HEK293 (cell line): ENCODE measurements at regions not wholly inside any gene's neighbourhood (a gene's known extent, or its start where the extent isn't known, plus 50 kb on each side); places are given as distances from the start of the nearest gene placed in this dataset.

Experiments
- MYNN ChIP-seq: fragments of 450-650 bp; formaldehyde crosslinking; IDR thresholded peaks from 2 replicates; pipeline ENCODE4 v1.5.1; 2016; ENCODE audit warnings: missing biosample characterization, missing genetic modification characterization, borderline replicate concordance
- PRDM1 ChIP-seq: fragments of 450-650 bp; formaldehyde crosslinking; IDR thresholded peaks from 2 replicates; pipeline ENCODE4; 2016; ENCODE audit warnings: missing biosample characterization, missing genetic modification characterization
- SCRT2 ChIP-seq: fragments of 450-650 bp; formaldehyde crosslinking; IDR thresholded peaks from 2 replicates; pipeline ENCODE4 v1.5.1; 2016; ENCODE audit warnings: missing biosample characterization, missing genetic modification characterization
- TCF7L2 ChIP-seq: IDR thresholded peaks from 2 replicates; pipeline ENCODE4 v1.6.1; 2011; ENCODE audit warnings: low read depth, mild to moderate bottlenecking, inconsistent platforms, low read length, moderate library complexity, borderline replicate concordance
- YY2 ChIP-seq: fragments of 450-650 bp; formaldehyde crosslinking; IDR thresholded peaks from 2 replicates; pipeline ENCODE4 v1.5.1; 2016; ENCODE audit warnings: missing biosample characterization, missing genetic modification characterization
- ZNF184 ChIP-seq: fragments of 450-650 bp; IDR thresholded peaks from 2 replicates; pipeline ENCODE4 v1.5.1; 2018; ENCODE audit warnings: missing biosample characterization, mild to moderate bottlenecking, missing genetic modification characterization
- ZNF202 ChIP-seq: fragments of 450-650 bp; formaldehyde crosslinking; IDR thresholded peaks from 2 replicates; pipeline ENCODE4 v1.5.1; 2016; ENCODE audit warnings: missing biosample characterization, missing genetic modification characterization, borderline replicate concordance
- ZNF658 ChIP-seq: fragments of 450-650 bp; formaldehyde crosslinking; IDR thresholded peaks from 2 replicates; pipeline ENCODE4; 2016; ENCODE audit warnings: missing biosample characterization, missing genetic modification characterization
- ZNF670 ChIP-seq: fragments of 450-650 bp; formaldehyde crosslinking; IDR thresholded peaks from 2 replicates; pipeline ENCODE4 v1.5.1; 2016; ENCODE audit warnings: missing biosample characterization, missing genetic modification characterization, low read depth
- TF ChIP-seq, protein P1 (sequence below): fragments of 450-650 bp; formaldehyde crosslinking; IDR thresholded peaks from 2 replicates; pipeline ENCODE4 v1.5.1; 2016; ENCODE audit warnings: missing biosample characterization, missing genetic modification characterization
- TF ChIP-seq, protein P2 (sequence below): fragments of 450-650 bp; formaldehyde crosslinking; IDR thresholded peaks from 2 replicates; pipeline ENCODE4 v1.5.1; 2016; ENCODE audit warnings: missing biosample characterization, missing genetic modification characterization

DNA sequence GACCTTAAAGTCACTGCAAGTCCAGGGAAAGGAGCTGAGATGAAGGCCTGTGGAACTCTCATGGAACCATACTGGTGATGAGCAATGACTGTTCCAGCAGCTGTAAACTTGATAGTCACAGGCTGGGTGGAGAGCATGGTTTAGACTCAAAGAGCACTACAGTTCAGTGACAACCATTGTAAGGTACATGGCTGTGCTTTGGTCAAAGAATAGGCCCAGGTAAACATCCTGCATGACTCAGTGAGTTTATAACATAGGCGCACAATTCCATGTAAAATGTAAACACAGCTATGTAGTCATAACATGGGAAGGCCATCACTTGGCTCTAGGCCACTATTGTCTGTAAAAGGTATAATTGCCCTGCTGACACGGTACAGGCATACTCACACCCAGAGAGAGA lies 119.3 kb upstream of the FSCB start:
- TF ChIP-seq, protein P1, sequence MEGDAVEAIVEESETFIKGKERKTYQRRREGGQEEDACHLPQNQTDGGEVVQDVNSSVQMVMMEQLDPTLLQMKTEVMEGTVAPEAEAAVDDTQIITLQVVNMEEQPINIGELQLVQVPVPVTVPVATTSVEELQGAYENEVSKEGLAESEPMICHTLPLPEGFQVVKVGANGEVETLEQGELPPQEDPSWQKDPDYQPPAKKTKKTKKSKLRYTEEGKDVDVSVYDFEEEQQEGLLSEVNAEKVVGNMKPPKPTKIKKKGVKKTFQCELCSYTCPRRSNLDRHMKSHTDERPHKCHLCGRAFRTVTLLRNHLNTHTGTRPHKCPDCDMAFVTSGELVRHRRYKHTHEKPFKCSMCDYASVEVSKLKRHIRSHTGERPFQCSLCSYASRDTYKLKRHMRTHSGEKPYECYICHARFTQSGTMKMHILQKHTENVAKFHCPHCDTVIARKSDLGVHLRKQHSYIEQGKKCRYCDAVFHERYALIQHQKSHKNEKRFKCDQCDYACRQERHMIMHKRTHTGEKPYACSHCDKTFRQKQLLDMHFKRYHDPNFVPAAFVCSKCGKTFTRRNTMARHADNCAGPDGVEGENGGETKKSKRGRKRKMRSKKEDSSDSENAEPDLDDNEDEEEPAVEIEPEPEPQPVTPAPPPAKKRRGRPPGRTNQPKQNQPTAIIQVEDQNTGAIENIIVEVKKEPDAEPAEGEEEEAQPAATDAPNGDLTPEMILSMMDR (tag by site-specific recombination): no peak
- no peak for TF ChIP-seq YY2 (tag by site-specific recombination)
- no peak for TF ChIP-seq TCF7L2
- no peak for TF ChIP-seq ZNF202 (tag by site-specific recombination)
- no peak for TF ChIP-seq ZNF670 (tag by site-specific recombination)
- no peak for TF ChIP-seq MYNN (tag by site-specific recombination)
- no peak for TF ChIP-seq PRDM1
- TF ChIP-seq, protein P2, sequence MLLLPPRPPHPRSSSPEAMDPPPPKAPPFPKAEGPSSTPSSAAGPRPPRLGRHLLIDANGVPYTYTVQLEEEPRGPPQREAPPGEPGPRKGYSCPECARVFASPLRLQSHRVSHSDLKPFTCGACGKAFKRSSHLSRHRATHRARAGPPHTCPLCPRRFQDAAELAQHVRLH (tag by site-specific recombination): no peak
- no peak for TF ChIP-seq ZNF658
- TF ChIP-seq SCRT2 (tag by site-specific recombination): no peak
- TF ChIP-seq ZNF184: no peak
